SK-MEL-5 (cell line): ENCODE measurements at regions not wholly inside any gene's neighbourhood (a gene's known extent, or its start where the extent isn't known, plus 50 kb on each side); places are given as distances from the start of the nearest gene placed in this dataset.
"Not testable (repeated sequence)": the region's sequence is repeated elsewhere in the genome, so short reads cannot be mapped to it uniquely, and the experiment has no call there.

Experiments
- DNase-seq: peaks from one replicate; pipeline ENCODE4 v3.0.0-alpha.2; 2016; ENCODE audit warnings: low read depth, low spot score
- in situ Hi-C: cut with HindIII; loops from 2 replicates; pipeline ENCODE4 v1.10.0; 2016; ENCODE audit warnings: low sequenced_read_pairs, high pct_unique_total_duplicates, low pct_unique_long_range_greater_than_20kb

DNA sequence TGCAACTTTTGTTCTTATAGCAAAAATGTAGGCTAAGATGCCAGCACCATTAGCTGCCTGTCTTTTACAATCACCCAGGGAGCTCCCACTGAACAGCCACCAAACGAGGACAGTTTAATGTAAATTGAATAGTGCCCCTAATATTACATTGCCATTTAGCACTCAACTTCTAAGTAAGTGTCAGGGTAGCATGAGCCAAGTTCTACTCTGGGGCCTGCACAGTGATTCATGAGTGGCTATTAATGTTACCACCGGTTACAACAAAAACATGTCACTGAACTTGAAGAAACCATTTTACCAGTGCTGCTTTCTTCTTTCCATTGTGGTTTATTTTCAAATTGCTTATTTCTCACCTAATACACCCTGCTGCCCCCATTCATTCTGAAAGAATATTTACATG lies 295.6 kb upstream of the RRP15 start:
- in situ Hi-C loops: no loop called here
- DNase-seq: no peak

DNA sequence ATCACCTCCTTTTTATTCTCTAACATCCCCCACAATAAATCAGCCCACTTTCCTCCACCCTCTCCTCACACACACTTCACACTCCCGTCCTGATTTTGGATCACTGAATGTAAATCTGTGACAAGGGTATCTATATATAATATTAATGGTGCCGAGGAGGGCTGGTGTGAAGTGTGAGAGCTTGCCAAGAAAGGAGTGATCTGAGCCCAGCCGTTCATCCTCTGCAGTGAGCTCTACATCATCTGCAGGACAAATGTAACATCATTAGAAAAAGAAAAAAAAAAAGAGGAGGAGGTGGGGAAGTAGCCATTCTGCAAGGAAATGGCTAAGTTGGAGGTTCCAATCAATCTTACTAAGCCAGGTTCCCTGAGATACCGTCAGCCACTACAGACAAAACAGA lies 291.7 kb upstream of the RRP15 start:
- no peak for DNase-seq
- in situ Hi-C loops: no loop called here

DNA sequence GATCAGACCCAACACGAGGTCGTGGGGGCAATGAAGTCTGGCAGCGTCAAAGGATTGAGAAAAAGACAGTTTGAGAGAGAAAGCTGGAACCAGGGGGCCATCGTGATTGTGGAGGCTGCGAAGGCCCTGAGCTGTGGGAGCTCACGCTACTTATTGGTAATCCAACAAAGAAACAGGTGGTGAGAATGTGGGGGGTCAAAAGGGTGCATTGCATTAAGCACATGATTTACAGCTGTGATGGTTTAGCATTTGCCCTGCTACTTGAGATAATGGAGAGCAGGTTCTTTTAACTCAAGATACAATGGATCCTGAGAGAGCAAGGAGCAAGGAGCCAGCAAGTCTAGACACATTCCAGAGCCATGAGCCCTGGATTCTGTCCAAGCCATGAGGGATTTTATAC lies 276.8 kb upstream of the RRP15 start:
- in situ Hi-C loops, DNase-seq: not testable (repeated sequence)

DNA sequence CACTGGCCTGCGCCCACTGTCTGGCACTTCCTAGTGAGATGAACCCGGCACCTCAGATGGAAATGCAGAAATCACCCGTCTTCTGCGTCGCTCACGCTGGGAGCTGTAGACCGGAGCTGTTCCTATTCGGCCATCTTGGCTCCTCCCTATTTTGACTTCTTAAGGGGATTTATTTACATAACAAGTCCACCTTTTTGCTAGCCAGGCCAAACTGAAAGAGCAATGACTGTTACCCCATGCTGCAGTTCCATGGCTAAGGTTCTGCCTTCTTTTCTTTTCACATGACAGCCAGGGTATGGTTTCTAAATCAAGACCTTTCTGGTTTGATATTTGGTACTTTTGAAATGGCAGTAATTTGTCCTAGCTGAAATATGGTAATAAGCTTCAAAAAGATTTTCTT lies 270.0 kb upstream of the RRP15 start:
- in situ Hi-C loops: not testable (repeated sequence)

DNA sequence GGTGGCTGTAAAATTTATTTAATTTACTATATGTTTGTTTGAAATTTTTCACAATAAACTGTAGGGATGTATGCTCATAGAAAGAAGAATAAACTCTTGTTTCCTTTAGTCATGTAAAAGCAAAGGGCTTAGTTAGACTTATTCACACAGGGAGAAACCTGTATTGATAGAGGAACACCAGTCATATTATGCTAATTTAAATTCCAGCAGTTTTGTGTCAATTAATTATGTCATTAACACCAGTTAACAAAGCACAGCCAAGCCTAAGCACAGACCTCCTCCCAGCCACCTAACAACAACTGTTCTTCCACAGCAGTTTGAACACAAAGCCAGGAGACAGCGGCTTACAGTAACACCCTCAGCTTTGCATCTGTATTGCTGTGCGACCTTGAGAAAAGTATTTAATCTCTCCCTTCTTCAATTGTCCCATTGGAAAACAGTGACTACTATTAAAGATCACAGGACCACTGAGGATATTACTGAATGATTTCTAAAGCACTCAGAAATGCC lies 260.8 kb upstream of the RRP15 start:
- in situ Hi-C loops: no loop called here
- no peak for DNase-seq

More for the DNA sequence above, 270.0 kb upstream of the RRP15 start:
- not testable (repeated sequence) for DNase-seq

DNA sequence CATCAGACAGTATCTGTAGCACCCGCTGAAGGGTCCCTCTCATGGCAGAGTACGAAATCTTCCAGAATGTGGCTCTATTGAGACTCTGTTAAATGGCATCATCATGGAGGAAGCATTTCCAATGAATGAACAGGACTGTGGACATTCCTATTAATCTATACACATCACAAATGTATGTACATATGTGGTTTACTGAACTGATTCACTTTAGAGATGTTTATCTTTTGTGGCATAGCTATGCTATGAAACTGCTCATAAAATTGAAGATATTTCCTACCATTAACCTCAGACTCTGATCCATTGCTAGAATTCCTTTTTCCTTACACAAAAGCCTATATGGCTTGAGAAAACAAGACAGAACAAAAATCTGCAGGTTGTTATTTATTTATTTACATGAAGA lies 259.6 kb upstream of the RRP15 start:
- no peak for DNase-seq
- in situ Hi-C loops: no loop called here

DNA sequence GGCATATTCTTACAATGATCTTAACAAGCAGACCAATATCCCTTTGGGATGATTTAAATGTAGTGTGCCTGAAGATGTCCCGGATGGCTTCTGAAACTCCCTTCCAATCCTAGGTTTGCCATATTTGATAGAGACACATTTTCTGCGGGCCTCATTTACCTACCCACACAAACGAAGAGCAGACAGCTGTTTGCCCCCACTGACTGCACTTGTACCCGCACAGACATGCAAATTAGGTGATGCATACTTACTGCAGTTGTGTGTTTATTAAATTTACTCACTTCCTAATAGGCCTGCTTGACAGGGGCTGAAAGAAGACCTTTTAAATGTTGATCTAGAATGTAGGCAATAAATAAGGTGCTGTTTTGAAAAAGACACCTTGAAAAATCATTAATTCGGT lies 257.9 kb upstream of the RRP15 start:
- in situ Hi-C loops: no loop called here
- DNase-seq: no peak

DNA sequence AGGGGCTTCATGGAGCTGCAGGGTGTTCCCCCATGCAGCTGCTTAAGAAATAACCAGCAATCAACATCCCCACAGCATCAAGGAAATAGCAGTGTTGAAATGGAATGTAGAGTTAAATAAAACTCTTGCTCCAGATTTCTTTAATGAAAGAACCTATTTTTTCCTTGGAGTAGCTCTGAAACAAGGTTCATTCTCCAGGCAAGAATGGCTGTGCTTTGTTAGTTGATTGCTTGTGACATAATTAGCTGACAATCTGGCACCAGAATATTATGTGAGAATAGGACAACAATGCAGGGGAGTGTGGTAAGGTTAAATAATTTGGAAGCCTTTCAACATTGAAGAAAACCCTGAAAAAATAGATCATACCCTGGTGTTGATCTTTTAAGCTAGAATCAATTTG lies 254.2 kb upstream of the RRP15 start:
- in situ Hi-C loops: no loop called here
- peak; percentile 63 for DNase-seq

DNA sequence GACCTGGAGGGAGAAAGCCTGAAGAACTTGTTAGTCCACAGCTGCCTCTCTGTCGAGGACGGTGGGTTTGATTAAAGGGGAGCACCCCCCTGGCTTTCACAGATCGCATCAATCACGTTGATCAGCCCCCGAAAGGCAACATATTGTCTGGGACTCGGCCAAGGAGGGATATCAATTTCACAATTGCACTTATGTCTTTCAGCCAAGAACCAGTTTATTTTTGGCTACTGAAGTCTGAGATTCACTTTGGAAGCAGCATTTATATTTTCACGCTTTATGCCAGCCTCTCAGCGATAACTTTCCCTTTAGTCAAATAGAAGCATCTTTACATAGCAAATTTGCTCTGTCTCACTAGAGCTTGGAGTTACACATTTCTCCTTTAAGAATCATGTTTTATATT lies 253.2 kb upstream of the RRP15 start:
- in situ Hi-C loops: no loop called here

DNA sequence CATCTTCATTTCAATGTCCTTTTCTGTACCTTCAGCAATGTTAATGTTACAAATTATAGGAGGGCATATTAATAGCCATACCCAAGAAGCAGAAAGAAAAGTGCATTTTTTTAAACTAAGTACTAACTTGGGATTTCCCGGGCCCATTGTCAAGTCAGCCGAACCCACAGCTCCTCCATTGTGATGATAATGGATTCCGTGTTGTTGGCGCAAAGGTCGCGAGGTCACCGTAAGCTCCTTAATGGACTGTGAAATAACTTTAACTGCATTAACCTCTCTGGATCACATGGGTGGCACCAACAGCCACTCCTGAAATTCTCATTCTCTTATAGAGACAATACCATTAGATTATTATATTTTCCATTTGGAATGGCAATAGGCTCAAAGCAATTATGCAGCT lies 250.6 kb upstream of the RRP15 start:
- in situ Hi-C loops: no loop called here

More for the DNA sequence above, 253.2 kb upstream of the RRP15 start:
- DNase-seq: no peak

DNA sequence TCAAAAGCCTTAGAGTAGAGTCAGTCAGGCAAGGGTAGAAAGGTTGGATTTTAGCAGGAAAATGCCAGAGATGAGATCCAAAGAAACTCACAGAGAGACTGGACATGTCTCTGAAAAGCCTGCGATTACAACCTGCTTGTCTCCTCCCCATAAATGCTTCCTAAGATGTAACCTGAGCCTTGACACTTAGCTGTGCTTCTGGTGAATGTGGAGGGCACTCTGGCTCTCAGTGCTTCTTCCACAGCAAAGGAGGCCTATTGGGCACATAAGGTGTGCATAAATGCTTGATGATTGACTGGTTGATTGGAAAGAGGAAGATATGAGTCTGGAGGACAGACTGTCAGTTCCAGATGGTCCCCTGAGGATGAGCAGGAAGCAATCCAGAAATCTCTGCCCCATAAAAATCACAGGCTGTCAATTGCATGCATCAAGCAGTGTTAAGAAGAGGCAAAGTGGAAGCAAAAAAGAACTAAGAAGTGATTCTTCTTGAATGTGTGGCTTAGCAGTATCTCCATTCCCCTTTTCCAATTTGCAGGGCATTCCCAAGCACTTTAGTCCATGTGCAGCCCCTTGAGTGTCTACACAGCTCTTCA lies 236.2 kb upstream of the RRP15 start:
- no peak for DNase-seq
- in situ Hi-C loops: no loop called here

More for the DNA sequence above, 250.6 kb upstream of the RRP15 start:
- DNase-seq: no peak

DNA sequence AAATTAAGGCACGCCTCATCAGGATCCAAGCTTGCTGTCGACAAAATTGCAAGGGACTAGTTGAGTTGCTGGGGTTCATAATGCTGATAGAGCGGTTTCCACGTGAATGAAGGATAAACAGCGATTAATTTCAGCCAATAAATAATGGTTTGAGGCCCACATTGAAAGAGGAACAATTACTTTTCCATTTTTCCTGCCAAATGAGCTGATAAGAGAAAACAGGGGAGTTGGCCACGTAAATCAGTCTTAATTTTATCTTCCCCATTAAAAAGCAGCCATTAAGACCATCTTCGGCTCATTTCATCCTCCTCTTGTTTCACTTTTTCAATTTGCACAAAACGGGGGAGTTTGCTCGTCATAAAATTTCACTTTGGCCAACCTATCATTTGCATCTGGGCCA lies 235.5 kb upstream of the RRP15 start:
- in situ Hi-C loops: no loop called here
- no peak for DNase-seq

DNA sequence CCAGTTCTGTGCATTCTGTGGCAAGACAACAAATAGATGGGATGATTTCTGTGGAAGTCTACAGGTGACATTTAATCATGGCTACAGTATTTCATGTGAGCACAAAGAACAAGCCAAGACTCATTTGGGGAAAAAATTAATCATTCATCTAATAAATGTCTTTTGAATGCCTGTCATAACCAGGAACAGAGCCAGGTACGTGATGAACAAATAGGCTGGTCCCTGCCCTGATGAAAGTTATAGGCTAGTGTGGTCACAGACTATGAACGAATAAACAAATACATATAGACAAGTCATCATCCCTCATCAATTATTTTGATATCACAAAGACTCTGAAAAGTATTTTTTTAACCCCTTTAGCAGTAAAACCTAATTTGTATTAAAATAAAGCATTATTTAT lies 226.4 kb upstream of the RRP15 start:
- in situ Hi-C loops: no loop called here
- DNase-seq: no peak

DNA sequence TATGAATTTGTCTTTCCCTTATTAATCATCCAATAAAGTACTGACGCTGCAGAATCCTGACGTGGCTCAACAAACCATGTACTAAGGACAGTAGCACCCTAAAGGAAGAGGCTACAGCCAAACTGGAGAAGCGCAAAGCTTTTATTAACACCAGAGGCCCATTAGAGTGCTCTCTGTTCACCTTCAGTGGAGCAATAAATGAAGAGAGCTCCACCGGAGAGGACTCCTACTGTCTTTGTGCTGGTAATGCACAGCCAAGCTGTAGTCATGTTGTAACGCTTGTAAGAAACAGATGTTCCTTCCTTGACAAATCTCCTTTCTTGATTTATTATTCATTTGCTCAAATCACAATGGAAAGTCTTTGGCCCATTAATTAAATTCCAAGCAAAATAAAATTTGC lies 220.7 kb upstream of the RRP15 start:
- DNase-seq: no peak
- in situ Hi-C loops: no loop called here

DNA sequence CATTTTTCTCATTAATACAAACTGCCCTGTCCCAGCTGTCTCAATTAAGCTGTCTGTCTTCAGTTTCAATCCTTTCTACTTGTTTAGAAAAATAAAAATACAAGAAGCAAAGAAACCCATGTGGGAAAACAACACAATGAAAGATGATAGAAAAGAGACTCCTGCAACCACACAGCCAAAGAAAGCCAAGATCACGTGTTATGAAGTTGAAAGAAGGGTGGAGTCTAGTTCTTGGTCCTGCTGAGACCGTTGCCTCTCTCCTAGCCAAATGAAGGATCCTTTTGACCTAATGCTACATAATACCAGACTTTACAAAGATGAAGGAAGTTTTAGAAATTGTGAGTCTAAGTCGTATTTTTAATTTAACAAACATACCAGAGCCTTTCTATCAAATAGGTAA lies 218.8 kb upstream of the RRP15 start:
- in situ Hi-C loops: no loop called here
- DNase-seq: no peak

DNA sequence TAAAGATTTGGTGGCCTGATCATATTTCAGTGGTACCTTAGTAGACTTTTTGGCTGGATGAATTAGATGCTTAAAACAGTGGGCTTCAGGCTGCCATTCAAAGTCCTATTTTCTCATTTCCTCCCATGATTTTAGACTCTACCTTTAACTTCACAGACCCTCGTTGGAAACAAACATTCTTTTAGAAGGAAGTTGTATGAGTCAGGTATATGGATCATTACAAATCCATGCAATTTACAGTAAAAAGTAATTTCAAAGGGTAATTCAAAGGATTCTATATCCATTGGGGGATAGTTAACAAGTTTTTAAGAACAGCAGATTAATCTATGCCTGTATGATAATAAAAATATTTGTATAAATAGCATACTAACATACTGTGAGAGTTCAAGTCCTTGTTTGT lies 216.9 kb upstream of the RRP15 start:
- DNase-seq: no peak
- in situ Hi-C loops: no loop called here

DNA sequence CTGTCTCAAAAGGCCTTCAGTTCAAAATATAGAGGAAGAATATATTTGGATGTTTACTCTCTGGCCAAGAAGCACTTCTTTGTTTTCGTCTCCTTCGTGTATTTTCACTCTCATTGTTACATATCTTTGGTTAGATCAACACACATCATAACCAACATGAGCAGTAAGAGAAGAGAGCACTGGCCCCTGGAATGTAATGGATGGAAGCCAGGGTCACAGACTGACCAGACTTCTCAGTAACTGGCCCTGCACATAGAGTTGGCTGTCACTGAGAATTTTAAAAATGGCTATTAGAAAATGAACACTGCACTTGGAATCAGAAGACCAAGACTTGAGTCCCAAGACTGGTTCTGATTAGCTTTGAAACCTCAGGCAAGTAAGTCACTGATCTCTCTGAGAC lies 215.9 kb upstream of the RRP15 start:
- in situ Hi-C loops: no loop called here
- DNase-seq: no peak

DNA sequence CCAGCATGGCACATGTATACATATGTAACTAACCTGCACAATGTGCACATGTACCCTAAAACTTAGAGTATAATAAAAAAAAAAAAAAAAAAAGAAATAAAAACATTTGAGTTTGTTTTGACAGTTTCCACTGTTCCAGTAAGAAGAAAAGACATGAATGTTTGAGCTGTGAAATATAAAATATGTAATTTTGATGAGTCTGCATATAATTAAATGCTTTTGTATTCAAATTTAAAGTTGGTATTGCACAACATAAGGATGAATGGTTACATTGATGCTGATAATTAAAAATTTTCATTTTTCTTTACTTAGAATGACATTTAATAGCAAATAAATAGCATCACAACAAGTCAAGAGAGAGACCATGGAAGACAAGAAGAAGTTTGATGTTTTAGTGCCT lies 212.0 kb upstream of the RRP15 start:
- no peak for DNase-seq
- in situ Hi-C loops: no loop called here

DNA sequence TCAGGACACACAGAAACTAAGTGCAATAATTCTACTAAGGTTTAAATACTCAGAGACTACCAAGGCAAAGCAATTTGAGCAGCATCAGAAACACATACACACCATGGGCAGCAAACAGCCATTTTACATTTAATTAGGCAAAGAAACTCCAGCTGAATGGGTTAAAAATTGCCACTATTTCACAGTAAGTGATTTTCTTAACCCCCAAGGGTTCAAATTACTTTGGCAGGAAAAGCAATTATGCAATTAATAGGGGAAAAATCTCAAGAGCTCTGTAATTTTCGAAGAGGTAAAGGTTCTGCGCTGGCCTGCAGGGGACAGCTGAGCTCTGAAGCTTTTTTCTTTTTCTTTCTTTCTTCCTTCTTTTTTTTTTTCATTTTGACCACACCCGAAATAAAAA lies 206.2 kb upstream of the RRP15 start:
- in situ Hi-C loops: no loop called here
- no peak for DNase-seq

DNA sequence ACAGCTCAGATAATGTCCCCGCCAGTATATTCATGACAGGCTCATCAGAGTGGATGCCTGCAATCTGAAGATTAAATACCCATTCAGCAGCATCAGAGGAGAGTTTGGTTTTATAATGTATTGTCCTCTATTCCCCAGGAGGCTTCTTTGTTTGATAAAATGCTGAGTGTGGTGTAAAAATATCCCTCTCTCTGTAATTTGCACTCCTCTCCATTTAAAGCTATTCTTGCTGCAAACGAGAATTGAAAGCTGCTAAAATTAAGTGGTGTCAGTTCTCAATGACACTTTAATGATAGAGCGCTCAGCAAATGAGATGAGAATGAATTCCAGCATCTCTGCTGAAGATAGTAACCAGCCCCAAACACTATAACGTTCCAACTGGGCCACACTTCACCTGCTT lies 205.7 kb upstream of the RRP15 start:
- in situ Hi-C loops: no loop called here
- no peak for DNase-seq
